Heart left ventricle (tissue), 16 donors: ENCODE measurements at regions not wholly inside any gene's neighbourhood (a gene's known extent, or its start where the extent isn't known, plus 50 kb on each side); places are given as distances from the start of the nearest gene placed in this dataset.

Source experiments
- ATAC-seq, 4 donors: fragments of 200-7000 bp; cut with Tn5 transposase; one replicate each; pipeline ENCODE4 v1.9.1; 2020 to 2022; ENCODE audit warnings: moderate library complexity in 4 of 4, mild to moderate bottlenecking in 3 of 4, moderate number of reproducible peaks in 1 of 4
- DNase-seq, 5 donors: peaks; one replicate each; pipeline ENCODE4 v3.0.0-alpha.2; 2020
- H3K27ac ChIP-seq, 12 donors: fragments of 200-600 bp; sonication (generic) in 4 of 12; one replicate each; pipeline versions ENCODE4 v1.5.0 to v1.8.0; 2016 to 2022; ENCODE audit warnings: mild to moderate bottlenecking in 2 of 12
- H3K27me3 ChIP-seq, 9 donors: fragments of 200-600 bp; sonication (generic) in 2 of 9; one replicate each; pipeline versions ENCODE4 v1.5.1 to v1.8.0; 2016 to 2022; ENCODE audit warnings: mild to moderate bottlenecking in 3 of 9
- H3K36me3 ChIP-seq, 9 donors: fragments of 200-600 bp; sonication (generic) in 2 of 9; one replicate each; pipeline versions ENCODE4 v1.5.0 to v1.8.0; 2018 to 2022; ENCODE audit warnings: mild to moderate bottlenecking in 2 of 9
- H3K4me1 ChIP-seq, 12 donors: fragments of 200-600 bp; sonication (generic) in 4 of 12; one replicate each; pipeline versions ENCODE4 v1.5.0 to v1.8.0; 2016 to 2022; ENCODE audit warnings: mild to moderate bottlenecking in 3 of 12
- H3K4me3 ChIP-seq, 12 donors: fragments of 200-600 bp; sonication (generic) in 4 of 12; one replicate each; pipeline versions ENCODE4 v1.5.0 to v1.8.0; 2017 to 2022; ENCODE audit warnings: mild to moderate bottlenecking in 9 of 12, moderate library complexity in 4 of 12
- H3K9me3 ChIP-seq, 12 donors: fragments of 200-600 bp; sonication (generic) in 4 of 12; one replicate each; pipeline versions ENCODE4 v1.5.0 to v1.8.0; 2016 to 2022; ENCODE audit warnings: mild to moderate bottlenecking in 1 of 12
- POLR2A ChIP-seq, 2 donors: fragments of 450-650 bp; IDR thresholded peaks; one replicate each; pipeline ENCODE4 v1.6.1; 2017; ENCODE audit warnings: antibody characterized with exemption in 2 of 2, mild to moderate bottlenecking in 2 of 2, moderate library complexity in 2 of 2
- WGBS, 4 donors: extraction: QIAGEN DNeasy Blood & Tissue Kit in 2 of 4; methylation state at CpG; one replicate each; pipeline versions ENCODE4 v1.1.5 to v1.1.7; 2013 to 2018; 5-methylcytosine and 5-hydroxymethylcytosine counted together
- intact Hi-C, 10 donors: fragments of 100-400 bp; cut with DNase I; formaldehyde crosslinking; loops; one replicate each; pipeline versions ENCODE4 v1.11.1 to v1.14.2; 2022
- TF ChIP-seq, protein P1 (sequence below), 12 donors: fragments of 200-600 bp; sonication (generic) in 4 of 12; IDR thresholded peaks; one replicate each; pipeline versions ENCODE4 v1.5.0 to v1.8.0; 2018 to 2022; ENCODE audit warnings: antibody characterized with exemption in 12 of 12, mild to moderate bottlenecking in 5 of 12
- donor health status: ischemic (EF 13 %, LVEDD 7.1; RV severe dilation, severe dysfunction).
- donor health status: healthy with polysubstance abuse.
- donor health status: DM: no; HTN: yes; CAD: no.
- donor health status: DM: no; HTN: no; CAD: no.
- donor health status: ischemic (EF 25% LVEDD 6.9; RV normal size, moderate dysfunction).
- donor health status: ischemic (EF 25% LVEDD 5.7; RV mildly dilated, moderate dysfunction).
- donor health status: healthy.
- donor health status: DM: yes; HTN: yes; CAD: no.
- donor health status: ischemic (EF 35%, LVEDD 5.7; RV mildly dilated, moderate dysfunction).
- donor health status: nonischemic (EF 11% LVEDD 7.7; RV severe dilation, severe dysfunction).
- donor health status: DM: yes; HTN: yes; CAD: no.
- donor health status: PGD.
- donor health status: ischemic (EF 29% LVEDD 5.4; RV normal size, mild dysfunction).
- donor health status: nonischemic (EF 23%, LVEDD 6.1; RV moderate dilation, normal function).

DNA sequence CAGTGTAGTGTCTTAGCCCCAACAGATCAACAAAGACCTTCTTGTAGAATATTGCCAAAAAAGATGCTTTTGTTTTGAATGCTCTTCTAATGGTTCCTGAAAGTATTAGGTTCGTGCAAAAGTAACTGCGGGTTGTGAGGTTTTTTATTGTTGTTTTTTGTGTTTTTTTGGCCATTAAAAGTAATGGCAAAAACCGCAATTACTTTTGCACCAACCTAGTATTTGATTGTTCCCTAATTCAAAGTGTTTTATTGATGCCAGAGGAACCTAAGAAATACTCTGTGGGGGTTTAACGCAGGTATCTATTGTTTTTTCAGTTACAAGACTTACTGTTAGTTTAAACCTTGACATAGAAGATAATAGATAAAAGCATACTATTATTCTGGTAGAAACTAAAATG, 150.8 kb upstream of the DAAM1 start:
- H3K27ac ChIP-seq, result no peak overlapping the region
- H3K9me3 ChIP-seq, result no peaks in the 10 kb centered on the region
- no peaks in the 10 kb centered on the region for H3K27me3 ChIP-seq
- ATAC-seq, result no peak
- TF ChIP-seq, protein P1, sequence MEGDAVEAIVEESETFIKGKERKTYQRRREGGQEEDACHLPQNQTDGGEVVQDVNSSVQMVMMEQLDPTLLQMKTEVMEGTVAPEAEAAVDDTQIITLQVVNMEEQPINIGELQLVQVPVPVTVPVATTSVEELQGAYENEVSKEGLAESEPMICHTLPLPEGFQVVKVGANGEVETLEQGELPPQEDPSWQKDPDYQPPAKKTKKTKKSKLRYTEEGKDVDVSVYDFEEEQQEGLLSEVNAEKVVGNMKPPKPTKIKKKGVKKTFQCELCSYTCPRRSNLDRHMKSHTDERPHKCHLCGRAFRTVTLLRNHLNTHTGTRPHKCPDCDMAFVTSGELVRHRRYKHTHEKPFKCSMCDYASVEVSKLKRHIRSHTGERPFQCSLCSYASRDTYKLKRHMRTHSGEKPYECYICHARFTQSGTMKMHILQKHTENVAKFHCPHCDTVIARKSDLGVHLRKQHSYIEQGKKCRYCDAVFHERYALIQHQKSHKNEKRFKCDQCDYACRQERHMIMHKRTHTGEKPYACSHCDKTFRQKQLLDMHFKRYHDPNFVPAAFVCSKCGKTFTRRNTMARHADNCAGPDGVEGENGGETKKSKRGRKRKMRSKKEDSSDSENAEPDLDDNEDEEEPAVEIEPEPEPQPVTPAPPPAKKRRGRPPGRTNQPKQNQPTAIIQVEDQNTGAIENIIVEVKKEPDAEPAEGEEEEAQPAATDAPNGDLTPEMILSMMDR (IDR thresholded peaks at IDR 0.05), result no peak
- no peak for TF ChIP-seq POLR2A (IDR thresholded peaks at IDR 0.05)
- H3K4me1 ChIP-seq, result no peaks in the 10 kb centered on the region
- intact Hi-C loops, result no loop called here
- DNase-seq, result no peak
- H3K4me3 ChIP-seq, result no peak overlapping the region
- no peaks in the 10 kb centered on the region for H3K36me3 ChIP-seq
- 88 to 90% (median 89%) methylated on average over 4 of the region's 4 CpGs for WGBS, 4 donors

DNA sequence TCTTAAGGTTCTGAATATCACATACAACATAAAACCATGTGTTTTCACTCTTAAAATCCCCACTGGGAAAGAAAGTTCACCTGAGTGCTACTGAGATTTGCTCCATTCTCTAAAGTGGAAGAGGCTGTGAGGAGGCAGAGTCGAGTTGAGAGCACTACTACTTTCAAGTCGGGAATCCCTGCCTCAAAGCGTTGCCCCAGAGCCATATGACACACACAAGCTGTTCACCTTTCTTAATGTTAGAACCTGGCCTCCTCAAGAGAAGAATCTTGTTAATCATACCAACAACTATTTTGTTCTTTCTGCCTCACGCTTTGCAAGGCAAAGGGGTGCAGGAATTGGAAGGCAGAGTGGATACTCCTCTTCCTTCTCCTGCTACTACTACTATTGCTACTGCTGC, 149.7 kb upstream of the DAAM1 start:
- TF ChIP-seq, protein P1 (IDR thresholded peaks at IDR 0.05), result no peak
- no peak for TF ChIP-seq POLR2A (IDR thresholded peaks at IDR 0.05)
- ATAC-seq (no peak), DNase-seq (no peak)
- Histone ChIP-seq H3K4me1 (no peaks in the 10 kb centered on the region), H3K4me3 (no peak overlapping the region), H3K27me3 (no peaks in the 10 kb centered on the region), H3K27ac (no peak overlapping the region), H3K36me3 (no peaks in the 10 kb centered on the region), H3K9me3 (no peaks in the 10 kb centered on the region)
- 86 to 96% (median 94%) methylated on average over 4 of the region's 4 CpGs for WGBS, 4 donors
- intact Hi-C loops, result no loop called here

DNA sequence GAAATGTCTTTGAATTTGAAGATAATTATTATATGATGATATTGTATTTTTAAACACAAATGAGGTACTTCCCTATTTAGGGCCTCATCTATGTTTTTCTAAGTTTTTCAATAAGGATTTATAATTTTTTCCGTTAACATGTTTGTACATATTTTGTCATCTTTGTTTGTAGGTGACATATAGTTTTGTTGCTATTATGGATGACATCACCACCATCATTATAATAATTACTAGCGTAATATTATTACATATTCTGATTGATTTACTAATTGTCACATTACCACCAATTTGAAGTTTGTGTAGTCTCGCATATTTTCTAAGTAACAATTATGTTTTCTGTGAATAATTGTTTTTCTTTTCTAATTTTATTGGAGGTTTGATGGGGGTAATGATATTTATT, 147.2 kb upstream of the DAAM1 start:
- Histone ChIP-seq H3K9me3 (no peaks in the 10 kb centered on the region), H3K4me1 (no peaks in the 10 kb centered on the region), H3K27ac (no peak overlapping the region), H3K4me3 (no peak overlapping the region), H3K36me3 (no peaks in the 10 kb centered on the region), H3K27me3 (no peaks in the 10 kb centered on the region)
- no peak for DNase-seq
- intact Hi-C loops, result no loop called here
- 94 to 98% (median 97%) methylated on average over 3 of the region's 3 CpGs for WGBS, 4 donors
- no peak for TF ChIP-seq POLR2A (IDR thresholded peaks at IDR 0.05)
- TF ChIP-seq, protein P1 (IDR thresholded peaks at IDR 0.05), result no peak
- no peak for ATAC-seq

DNA sequence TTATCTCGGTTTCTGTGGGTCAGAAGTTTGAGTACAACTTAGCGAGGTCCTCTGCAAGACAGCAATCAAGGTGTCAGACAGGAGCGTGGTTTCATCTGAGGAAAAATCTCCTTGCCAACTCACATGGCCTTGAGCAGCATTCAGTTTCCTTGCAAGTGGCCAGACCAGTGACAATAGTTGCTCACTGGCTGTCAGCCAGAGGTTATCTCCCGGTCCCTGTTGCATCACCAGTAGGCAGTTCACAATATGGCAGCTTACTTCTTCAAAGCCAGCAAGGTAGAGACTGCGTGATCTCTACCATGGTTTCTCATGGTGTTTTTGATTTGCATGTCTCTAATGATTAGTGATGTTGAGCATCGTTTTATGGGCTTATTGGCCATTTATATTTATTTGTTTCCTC, 143.8 kb upstream of the DAAM1 start:
- DNase-seq (no peak), ATAC-seq (no peak)
- TF ChIP-seq POLR2A (IDR thresholded peaks at IDR 0.05), result no peak
- TF ChIP-seq, protein P1 (IDR thresholded peaks at IDR 0.05), result no peak
- 71 to 78% (median 77%) methylated on average over 6 of the region's 6 CpGs for WGBS, 4 donors
- Histone ChIP-seq H3K4me1 (no peaks in the 10 kb centered on the region), H3K9me3 (no peaks in the 10 kb centered on the region), H3K4me3 (no peak overlapping the region), H3K27ac (no peak overlapping the region), H3K27me3 (no peaks in the 10 kb centered on the region), H3K36me3 (no peaks in the 10 kb centered on the region)
- intact Hi-C loops, result no loop called here
